Esophagus squamous epithelium (tissue), 4 donors: ENCODE measurements at regions not wholly inside any gene's neighbourhood (a gene's known extent, or its start where the extent isn't known, plus 50 kb on each side); places are given as distances from the start of the nearest gene placed in this dataset.

Experiments used
- POLR2A ChIP-seq, 4 donors: fragments of 450-650 bp; IDR thresholded peaks; one replicate each; pipeline ENCODE4 v1.6.1; 2017; ENCODE audit warnings: antibody characterized with exemption in 4 of 4, mild to moderate bottlenecking in 4 of 4, moderate library complexity in 3 of 4
- TF ChIP-seq, protein P1 (sequence below), 6 experiments: fragments of 450-650 bp in 4 of 6; fragments of 200-600 bp in 2 of 6; sonication (generic) in 2 of 6; IDR thresholded peaks; one replicate each; pipeline ENCODE4 v1.5.1; 2016 to 2019; ENCODE audit warnings: antibody characterized with exemption in 6 of 6, mild to moderate bottlenecking in 4 of 6, moderate library complexity in 4 of 6

GRCh38 chr5:62794456-62794855 lies 215.8 kb downstream of the LRRC70 start:
- TF ChIP-seq, protein P1, sequence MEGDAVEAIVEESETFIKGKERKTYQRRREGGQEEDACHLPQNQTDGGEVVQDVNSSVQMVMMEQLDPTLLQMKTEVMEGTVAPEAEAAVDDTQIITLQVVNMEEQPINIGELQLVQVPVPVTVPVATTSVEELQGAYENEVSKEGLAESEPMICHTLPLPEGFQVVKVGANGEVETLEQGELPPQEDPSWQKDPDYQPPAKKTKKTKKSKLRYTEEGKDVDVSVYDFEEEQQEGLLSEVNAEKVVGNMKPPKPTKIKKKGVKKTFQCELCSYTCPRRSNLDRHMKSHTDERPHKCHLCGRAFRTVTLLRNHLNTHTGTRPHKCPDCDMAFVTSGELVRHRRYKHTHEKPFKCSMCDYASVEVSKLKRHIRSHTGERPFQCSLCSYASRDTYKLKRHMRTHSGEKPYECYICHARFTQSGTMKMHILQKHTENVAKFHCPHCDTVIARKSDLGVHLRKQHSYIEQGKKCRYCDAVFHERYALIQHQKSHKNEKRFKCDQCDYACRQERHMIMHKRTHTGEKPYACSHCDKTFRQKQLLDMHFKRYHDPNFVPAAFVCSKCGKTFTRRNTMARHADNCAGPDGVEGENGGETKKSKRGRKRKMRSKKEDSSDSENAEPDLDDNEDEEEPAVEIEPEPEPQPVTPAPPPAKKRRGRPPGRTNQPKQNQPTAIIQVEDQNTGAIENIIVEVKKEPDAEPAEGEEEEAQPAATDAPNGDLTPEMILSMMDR (IDR thresholded peaks at IDR 0.05) = no peak
- TF ChIP-seq POLR2A (IDR thresholded peaks at IDR 0.05) = no peak
